HCT116 (cell line): ENCODE measurements at regions not wholly inside any gene's neighbourhood (a gene's known extent, or its start where the extent isn't known, plus 50 kb on each side); places are given as distances from the start of the nearest gene placed in this dataset.

Experiments used
- ATAC-seq: fragments of 200-7000 bp; cut with Tn5 transposase; 2 replicates; pipeline ENCODE4 v1.9.1; 2020; ENCODE audit warnings: mild to moderate bottlenecking, moderate library complexity
- BruUV-seq: library from RNA; stranded (reverse); fragments of 400-500 nt; replicated peaks from 2 replicates; lab custom pipeline; 2021; lab: Mats Ljungman, UMichigan
- CTCF ChIA-PET: fragments of 300-600 bp; sonication (Branson Sonifier 250); formaldehyde crosslinking; loops from one replicate; lab custom pipeline; 2021; ENCODE audit warnings: antibody characterized with exemption; lab: Charles Lee
- POLR2A ChIA-PET: fragments of 300-600, 350-600 bp; sonication (Branson Sonifier 250); formaldehyde crosslinking; loops from one replicate; lab custom pipeline; 2021; ENCODE audit warnings: antibody characterized with exemption; lab: Charles Lee
- RAD21 ChIA-PET, 2 experiments: fragments of 300-600 bp; sonication (Branson Sonifier 250); formaldehyde crosslinking; loops; one replicate each; lab custom pipeline; 2023; ENCODE audit warnings: low total read pairs in 2 of 2; ENCODE audit not compliant: uncharacterized antibody in 2 of 2, unreplicated experiment in 2 of 2, low non-redundant PET in 1 of 2; lab: Charles Lee
- DNase-seq: peaks from one replicate; pipeline ENCODE4 v3.0.0-alpha.2; 2010; ENCODE audit warnings: low read depth, low spot score
- H2AFZ ChIP-seq: fragments of 200-600 bp; shearing (Covaris generic), sonication (generic); 2 replicates; pipeline ENCODE4 v1.6.1; 2017; ENCODE audit warnings: low read depth, mixed run types, mixed read lengths, antibody characterized with exemption, low read length; ENCODE audit not compliant: poor library complexity, severe bottlenecking
- H3K27ac ChIP-seq: 2 replicates; pipeline ENCODE4 v1.5.1; 2012; ENCODE audit warnings: low read depth, low read length
- H3K27me3 ChIP-seq: fragments of 200-600 bp; sonication (generic); 2 replicates; pipeline ENCODE4 v1.6.1; 2016; ENCODE audit warnings: mixed run types, low read length, mixed read lengths; ENCODE audit not compliant: insufficient read depth
- H3K36me3 ChIP-seq, 2 experiments: fragments of 200-500 bp in 1 of 2; fragments of 200-600 bp in 1 of 2; sonication (Bioruptor generic) in 1 of 2; sonication (generic) in 1 of 2; 2 replicates each; pipeline versions ENCODE4 v1.5.1 to v1.6.1; 2014 to 2016; ENCODE audit warnings: low read length in 2 of 2, inconsistent platforms in 1 of 2, mixed read lengths in 1 of 2, mixed run types in 1 of 2; ENCODE audit not compliant: insufficient read depth in 2 of 2, control insufficient read depth in 1 of 2
- H3K4me1 ChIP-seq, 2 experiments: fragments of 200-600 bp in 1 of 2; sonication (generic) in 1 of 2; 2 replicates each; pipeline versions ENCODE4 v1.5.1 to v1.6.1; 2012 to 2017; ENCODE audit warnings: low read length in 2 of 2, inconsistent platforms in 1 of 2, mild to moderate bottlenecking in 1 of 2, mixed read lengths in 1 of 2, mixed run types in 1 of 2, moderate library complexity in 1 of 2; ENCODE audit not compliant: insufficient read depth in 2 of 2, control insufficient read depth in 1 of 2
- H3K4me2 ChIP-seq: fragments of 200-600 bp; sonication (generic); 2 replicates; pipeline ENCODE4 v1.6.1; 2017; ENCODE audit warnings: mixed run types, low read length, mixed read lengths
- H3K4me3 ChIP-seq, 2 experiments: fragments of 200-600 bp in 1 of 2; sonication (generic) in 1 of 2; replicated peaks in 1 of 2; 2 replicates each; pipeline ENCODE4 v1.5.1; 2011 to 2016; ENCODE audit warnings: low read length in 2 of 2, control low read depth in 1 of 2, low read depth in 1 of 2, mild to moderate bottlenecking in 1 of 2, mixed read lengths in 1 of 2, mixed run types in 1 of 2
- H3K79me2 ChIP-seq: fragments of 200-600 bp; sonication (generic); 2 replicates; pipeline ENCODE4 v1.6.1; 2017; ENCODE audit warnings: mild to moderate bottlenecking, mixed run types, low read length, moderate library complexity, mixed read lengths; ENCODE audit not compliant: insufficient read depth
- H3K9ac ChIP-seq: fragments of 200-600 bp; sonication (generic); 2 replicates; pipeline ENCODE4 v1.6.1; 2016; ENCODE audit warnings: low read length, mixed read lengths
- H3K9me2 ChIP-seq: fragments of 200-600 bp; sonication (generic), shearing (Covaris generic); 2 replicates; pipeline ENCODE4 v1.6.1; 2017; ENCODE audit warnings: mixed run types, mild to moderate bottlenecking, moderate library complexity; ENCODE audit not compliant: insufficient read depth
- H3K9me3 ChIP-seq, 2 experiments: fragments of 200-500 bp in 1 of 2; fragments of 200-600 bp in 1 of 2; sonication (Bioruptor generic) in 1 of 2; sonication (generic) in 1 of 2; 2 replicates each; pipeline ENCODE4 v1.6.1; 2014 to 2017; ENCODE audit warnings: low read length in 2 of 2, mixed read lengths in 2 of 2, inconsistent platforms in 1 of 2, low read depth in 1 of 2, mild to moderate bottlenecking in 1 of 2, mixed run types in 1 of 2, moderate library complexity in 1 of 2; ENCODE audit not compliant: control insufficient read depth in 1 of 2, insufficient read depth in 1 of 2
- H4K20me1 ChIP-seq: fragments of 200-600 bp; sonication (generic), shearing (Covaris generic); 2 replicates; pipeline ENCODE4 v1.6.1; 2017; ENCODE audit warnings: mixed run types, mild to moderate bottlenecking, moderate library complexity; ENCODE audit not compliant: insufficient read depth
- CEBPB ChIP-seq: IDR thresholded peaks from 2 replicates; pipeline ENCODE4 v1.6.1; 2012; ENCODE audit warnings: low read depth
- ELF1 ChIP-seq: IDR thresholded peaks from 2 replicates; pipeline ENCODE4 v1.6.1; 2012; ENCODE audit warnings: low read depth, borderline replicate concordance
- EZH2 ChIP-seq: fragments of 200-600 bp; sonication (generic); IDR thresholded peaks from 2 replicates; pipeline ENCODE4 v1.6.1; 2017; ENCODE audit warnings: antibody characterized with exemption, mixed run types
- EZH2phosphoT487 ChIP-seq: fragments of 200-600 bp; IDR thresholded peaks from 2 replicates; pipeline ENCODE4 v1.6.1; 2018; ENCODE audit warnings: antibody characterized with exemption, borderline replicate concordance
- FOSL1 ChIP-seq: IDR thresholded peaks from 2 replicates; pipeline ENCODE4 v1.6.1; 2012; ENCODE audit warnings: low read depth
- POLR2A ChIP-seq: IDR thresholded peaks from 2 replicates; pipeline ENCODE4 v1.7.0; 2011; ENCODE audit warnings: borderline replicate concordance; ENCODE audit not compliant: insufficient read depth, insufficient read length; ENCODE audit errors: extremely low read depth
- POLR2AphosphoS5 ChIP-seq: IDR thresholded peaks from 2 replicates; pipeline ENCODE4 v1.6.1; 2011; ENCODE audit warnings: mild to moderate bottlenecking, low read depth, low read length, moderate library complexity
- RAD21 ChIP-seq: IDR thresholded peaks from 2 replicates; pipeline ENCODE4 v1.6.1; 2012; ENCODE audit warnings: low read depth, mild to moderate bottlenecking
- SIN3A ChIP-seq: IDR thresholded peaks from 2 replicates; pipeline ENCODE4 v1.6.1; 2012; ENCODE audit warnings: low read depth
- TCF7L2 ChIP-seq: IDR thresholded peaks from 2 replicates; pipeline ENCODE4 v1.7.0; 2011; ENCODE audit warnings: borderline replicate concordance, inconsistent platforms; ENCODE audit not compliant: insufficient read depth, insufficient read length; ENCODE audit errors: extremely low read depth
- YY1 ChIP-seq: IDR thresholded peaks from 2 replicates; pipeline ENCODE4 v1.6.1; 2011; ENCODE audit warnings: low read length, low read depth, moderate library complexity, mild to moderate bottlenecking; ENCODE audit not compliant: insufficient replicate concordance; ENCODE audit errors: extremely low read depth
- ZNF274 ChIP-seq: fragments of 200-500 bp; sonication (Bioruptor generic); IDR thresholded peaks from 2 replicates; pipeline ENCODE4 v1.6.1; 2014; ENCODE audit warnings: mild to moderate bottlenecking, low read depth, low read length, inconsistent platforms
- intact Hi-C: fragments of 100-400 bp; cut with micrococcal nuclease; formaldehyde crosslinking; loops from 2 replicates; pipeline ENCODE4 v1.10.0; 2022
- TF ChIP-seq, protein P1 (sequence below): IDR thresholded peaks from 2 replicates; pipeline ENCODE4 v1.6.1; 2012; ENCODE audit warnings: low read depth
- TF ChIP-seq, protein P2 (sequence below): IDR thresholded peaks from 2 replicates; pipeline ENCODE4 v1.6.1; 2012
- TF ChIP-seq, protein P3 (sequence below): IDR thresholded peaks from 2 replicates; pipeline ENCODE4 v1.6.1; 2011; ENCODE audit warnings: mild to moderate bottlenecking, low read length, moderate library complexity; ENCODE audit not compliant: insufficient replicate concordance; ENCODE audit errors: extremely low read depth
- TF ChIP-seq, protein P4 (sequence below): IDR thresholded peaks from 2 replicates; pipeline ENCODE4 v1.6.1; 2012

DNA sequence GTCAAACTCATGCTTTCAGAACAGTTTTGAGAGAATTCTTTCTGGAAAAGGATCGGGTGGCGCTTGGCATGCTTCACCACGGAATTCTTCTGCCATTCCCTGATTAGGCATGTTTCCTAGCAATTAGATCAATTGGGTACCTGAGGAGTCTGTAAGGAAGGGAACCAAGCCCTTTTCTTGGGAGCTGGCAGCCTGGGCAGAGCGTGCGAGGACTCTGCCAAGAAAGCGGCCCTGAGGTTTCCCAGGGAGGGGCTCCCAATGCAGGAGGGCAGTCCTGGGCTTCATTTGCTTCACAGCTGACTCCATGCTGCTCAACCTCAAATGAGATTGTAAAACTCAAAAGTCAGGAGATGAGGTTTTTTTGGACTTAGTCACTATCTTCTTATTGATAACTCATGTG lies 60.3 kb downstream of the MYCN start:
- POLR2A ChIA-PET, result no interaction called here

More for the DNA sequence above, 60.3 kb downstream of the MYCN start:
- no peak for TF ChIP-seq ELF1
- no peak for TF ChIP-seq EZH2phosphoT487
- TF ChIP-seq ZNF274, result no peak
- TF ChIP-seq SIN3A, result no peak
- TF ChIP-seq FOSL1, result no peak
- TF ChIP-seq RAD21, result no peak
- TF ChIP-seq POLR2AphosphoS5, result no peak
- TF ChIP-seq, protein P1, sequence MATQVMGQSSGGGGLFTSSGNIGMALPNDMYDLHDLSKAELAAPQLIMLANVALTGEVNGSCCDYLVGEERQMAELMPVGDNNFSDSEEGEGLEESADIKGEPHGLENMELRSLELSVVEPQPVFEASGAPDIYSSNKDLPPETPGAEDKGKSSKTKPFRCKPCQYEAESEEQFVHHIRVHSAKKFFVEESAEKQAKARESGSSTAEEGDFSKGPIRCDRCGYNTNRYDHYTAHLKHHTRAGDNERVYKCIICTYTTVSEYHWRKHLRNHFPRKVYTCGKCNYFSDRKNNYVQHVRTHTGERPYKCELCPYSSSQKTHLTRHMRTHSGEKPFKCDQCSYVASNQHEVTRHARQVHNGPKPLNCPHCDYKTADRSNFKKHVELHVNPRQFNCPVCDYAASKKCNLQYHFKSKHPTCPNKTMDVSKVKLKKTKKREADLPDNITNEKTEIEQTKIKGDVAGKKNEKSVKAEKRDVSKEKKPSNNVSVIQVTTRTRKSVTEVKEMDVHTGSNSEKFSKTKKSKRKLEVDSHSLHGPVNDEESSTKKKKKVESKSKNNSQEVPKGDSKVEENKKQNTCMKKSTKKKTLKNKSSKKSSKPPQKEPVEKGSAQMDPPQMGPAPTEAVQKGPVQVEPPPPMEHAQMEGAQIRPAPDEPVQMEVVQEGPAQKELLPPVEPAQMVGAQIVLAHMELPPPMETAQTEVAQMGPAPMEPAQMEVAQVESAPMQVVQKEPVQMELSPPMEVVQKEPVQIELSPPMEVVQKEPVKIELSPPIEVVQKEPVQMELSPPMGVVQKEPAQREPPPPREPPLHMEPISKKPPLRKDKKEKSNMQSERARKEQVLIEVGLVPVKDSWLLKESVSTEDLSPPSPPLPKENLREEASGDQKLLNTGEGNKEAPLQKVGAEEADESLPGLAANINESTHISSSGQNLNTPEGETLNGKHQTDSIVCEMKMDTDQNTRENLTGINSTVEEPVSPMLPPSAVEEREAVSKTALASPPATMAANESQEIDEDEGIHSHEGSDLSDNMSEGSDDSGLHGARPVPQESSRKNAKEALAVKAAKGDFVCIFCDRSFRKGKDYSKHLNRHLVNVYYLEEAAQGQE, result no peak
- TF ChIP-seq, protein P2, sequence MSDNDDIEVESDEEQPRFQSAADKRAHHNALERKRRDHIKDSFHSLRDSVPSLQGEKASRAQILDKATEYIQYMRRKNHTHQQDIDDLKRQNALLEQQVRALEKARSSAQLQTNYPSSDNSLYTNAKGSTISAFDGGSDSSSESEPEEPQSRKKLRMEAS, result no peak
- TF ChIP-seq EZH2, result no peak
- no peak for TF ChIP-seq CEBPB
- TF ChIP-seq YY1, result no peak
- no peak for TF ChIP-seq POLR2A
- no peak for TF ChIP-seq TCF7L2
- TF ChIP-seq, protein P3, sequence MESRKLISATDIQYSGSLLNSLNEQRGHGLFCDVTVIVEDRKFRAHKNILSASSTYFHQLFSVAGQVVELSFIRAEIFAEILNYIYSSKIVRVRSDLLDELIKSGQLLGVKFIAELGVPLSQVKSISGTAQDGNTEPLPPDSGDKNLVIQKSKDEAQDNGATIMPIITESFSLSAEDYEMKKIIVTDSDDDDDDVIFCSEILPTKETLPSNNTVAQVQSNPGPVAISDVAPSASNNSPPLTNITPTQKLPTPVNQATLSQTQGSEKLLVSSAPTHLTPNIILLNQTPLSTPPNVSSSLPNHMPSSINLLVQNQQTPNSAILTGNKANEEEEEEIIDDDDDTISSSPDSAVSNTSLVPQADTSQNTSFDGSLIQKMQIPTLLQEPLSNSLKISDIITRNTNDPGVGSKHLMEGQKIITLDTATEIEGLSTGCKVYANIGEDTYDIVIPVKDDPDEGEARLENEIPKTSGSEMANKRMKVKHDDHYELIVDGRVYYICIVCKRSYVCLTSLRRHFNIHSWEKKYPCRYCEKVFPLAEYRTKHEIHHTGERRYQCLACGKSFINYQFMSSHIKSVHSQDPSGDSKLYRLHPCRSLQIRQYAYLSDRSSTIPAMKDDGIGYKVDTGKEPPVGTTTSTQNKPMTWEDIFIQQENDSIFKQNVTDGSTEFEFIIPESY, result no peak
- TF ChIP-seq, protein P4, sequence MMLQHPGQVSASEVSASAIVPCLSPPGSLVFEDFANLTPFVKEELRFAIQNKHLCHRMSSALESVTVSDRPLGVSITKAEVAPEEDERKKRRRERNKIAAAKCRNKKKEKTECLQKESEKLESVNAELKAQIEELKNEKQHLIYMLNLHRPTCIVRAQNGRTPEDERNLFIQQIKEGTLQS, result no peak
- ChIA-PET RAD21 (no interaction called here), CTCF (no interaction called here)
- ATAC-seq (no peak), DNase-seq (no peak)
- H3K79me2 ChIP-seq, result no peaks in the 10 kb centered on the region
- H3K4me1 ChIP-seq, result peaks cover 0 to under 1% of the 10 kb centered on the region in 2 experiments; a peak in 1 of 4 replicates
- H3K27me3 ChIP-seq, result peaks cover 22% of the 10 kb centered on the region
- BruUV-seq, result no TSS peak
- no peaks in the 10 kb centered on the region for H4K20me1 ChIP-seq
- no peak overlapping the region for H3K4me3 ChIP-seq
- H3K9me3 ChIP-seq, result no peaks in the 10 kb centered on the region
- H3K9me2 ChIP-seq, result no peaks in the 10 kb centered on the region
- intact Hi-C loops, result no loop called here
- no peak overlapping the region for H3K27ac ChIP-seq
- no peak overlapping the region for H3K9ac ChIP-seq
- H3K4me2 ChIP-seq, result no peak overlapping the region
- H3K36me3 ChIP-seq, result no peaks in the 10 kb centered on the region
- H2AFZ ChIP-seq, result no peak overlapping the region
